Small intestine (tissue), 7 donors: ENCODE measurements at regions not wholly inside any gene's neighbourhood (a gene's known extent, or its start where the extent isn't known, plus 50 kb on each side); places are given as distances from the start of the nearest gene placed in this dataset.
"Not testable (repeated sequence)": the region's sequence is repeated elsewhere in the genome, so short reads cannot be mapped to it uniquely, and the experiment has no call there.

Source experiments
- DNase-seq, 2 donors: peaks; one replicate each; pipeline versions ENCODE4 v3.0.0 to v3.0.0-alpha.2; 2013
- FAIRE-seq: peaks from 2 replicates; lab custom pipeline; 2012; peaks lifted over from hg19 to GRCh38; lab: Jason Lieb, UNC
- H3K27ac ChIP-seq, 3 donors: one replicate each; pipeline ENCODE4 v1.5.1; 2013; ENCODE audit warnings: low read length in 2 of 3, mild to moderate bottlenecking in 2 of 3, control low read depth in 1 of 3, inconsistent platforms in 1 of 3, low read depth in 1 of 3, moderate library complexity in 1 of 3
- H3K27me3 ChIP-seq, 3 donors: one replicate each; pipeline ENCODE4 v1.6.1; 2013; ENCODE audit warnings: low read length in 3 of 3, inconsistent platforms in 1 of 3; ENCODE audit not compliant: control insufficient read depth in 3 of 3, insufficient read depth in 3 of 3
- H3K36me3 ChIP-seq, 3 donors: one replicate each; pipeline ENCODE4 v1.6.1; 2013; ENCODE audit warnings: low read length in 3 of 3, inconsistent platforms in 1 of 3, low read depth in 1 of 3, mild to moderate bottlenecking in 1 of 3, moderate library complexity in 1 of 3; ENCODE audit not compliant: control insufficient read depth in 3 of 3, insufficient read depth in 2 of 3
- H3K4me1 ChIP-seq, 3 donors: one replicate each; pipeline ENCODE4 v1.6.1; 2013; ENCODE audit warnings: low read length in 2 of 3, inconsistent platforms in 1 of 3, low read depth in 1 of 3, mild to moderate bottlenecking in 1 of 3, moderate library complexity in 1 of 3; ENCODE audit not compliant: control insufficient read depth in 3 of 3, insufficient read depth in 2 of 3
- H3K4me3 ChIP-seq, 3 donors: one replicate each; pipeline ENCODE4 v1.5.1; 2013; ENCODE audit warnings: low read length in 3 of 3, control low read depth in 1 of 3, inconsistent platforms in 1 of 3, low read depth in 1 of 3, mild to moderate bottlenecking in 1 of 3, moderate library complexity in 1 of 3
- H3K9me3 ChIP-seq, 2 donors: one replicate each; pipeline ENCODE4 v1.6.1; 2013; ENCODE audit warnings: low read depth in 1 of 2, low read length in 1 of 2; ENCODE audit not compliant: control insufficient read depth in 2 of 2, insufficient read depth in 1 of 2
- WGBS, 3 donors: extraction: QIAGEN DNeasy Blood & Tissue Kit; methylation state at CpG; one replicate each; pipeline ENCODE4 v1.1.7; 2013; 5-methylcytosine and 5-hydroxymethylcytosine counted together
- donor health status: healthy with polysubstance abuse.
- donor health status: control.
- donor health status: control.
- donor health status: Bipolar disorder and iron deficiency.
- donor health status: healthy.

- not testable (repeated sequence) for H3K9me3 ChIP-seq, DNase-seq, H3K4me3 ChIP-seq, H3K4me1 ChIP-seq, FAIRE-seq, H3K27ac ChIP-seq, H3K36me3 ChIP-seq, H3K27me3 ChIP-seq
- WGBS, 3 donors = 83 to 93% (median 91%) methylated on average over 1 of the region's 1 CpG
These were observed 560.8 kb downstream of the PTPRU start for GRCh38 chr1:29797125-29797524.

GRCh38 chr1:29795965-29796364, 559.6 kb downstream of the PTPRU start:
- not testable (repeated sequence) for H3K4me3 ChIP-seq, H3K27ac ChIP-seq, H3K9me3 ChIP-seq, H3K36me3 ChIP-seq, DNase-seq, FAIRE-seq, H3K27me3 ChIP-seq, H3K4me1 ChIP-seq
- WGBS, 3 donors = 82 to 92% (median 91%) methylated on average over 2 of the region's 2 CpGs

GRCh38 chr1:29793653-29794348, 557.5 kb downstream of the PTPRU start:
- H3K4me1 ChIP-seq = no peaks in the 10 kb centered on the region
- H3K36me3 ChIP-seq = no peaks in the 10 kb centered on the region
- no peak for DNase-seq
- H3K9me3 ChIP-seq = peaks cover 0 to 6% of the 10 kb centered on the region in 2 donors
- 71 to 77% (median 73%) methylated on average over 8 of the region's 8 CpGs for WGBS, 3 donors
- no peak overlapping the region for H3K27ac ChIP-seq
- H3K27me3 ChIP-seq = peaks cover 0 to 2% (median 0%) of the 10 kb centered on the region in 3 donors
- FAIRE-seq = no peak
- no peak overlapping the region for H3K4me3 ChIP-seq

- peaks cover 0 to 2% (median 0%) of the 10 kb centered on the region in 3 donors for H3K27me3 ChIP-seq
- no peak overlapping the region for H3K4me3 ChIP-seq
- 4 to 9% (median 5%) methylated on average over 8 of the region's 8 CpGs for WGBS, 3 donors
- peaks cover 0 to 6% of the 10 kb centered on the region in 2 donors for H3K9me3 ChIP-seq
- DNase-seq (peak; percentile 61 to 90), FAIRE-seq (no peak)
- H3K27ac ChIP-seq = no peak overlapping the region
- no peaks in the 10 kb centered on the region for H3K4me1 ChIP-seq
- H3K36me3 ChIP-seq = no peaks in the 10 kb centered on the region
These were observed 556.8 kb downstream of the PTPRU start for GRCh38 chr1:29793101-29793546.

GRCh38 chr1:29789910-29790247, 553.6 kb downstream of the PTPRU start:
- H3K4me3 ChIP-seq = no peak overlapping the region
- no peak overlapping the region for H3K27ac ChIP-seq
- WGBS, 3 donors = 53 to 77% (median 61%) methylated on average over 6 of the region's 6 CpGs
- no peaks in the 10 kb centered on the region for H3K36me3 ChIP-seq
- FAIRE-seq = no peak
- DNase-seq = no peak
- peaks cover 0 to 2% (median 0%) of the 10 kb centered on the region in 3 donors for H3K27me3 ChIP-seq
- no peaks in the 10 kb centered on the region for H3K4me1 ChIP-seq
- no peaks in the 10 kb centered on the region for H3K9me3 ChIP-seq

- DNase-seq (no peak), FAIRE-seq (no peak)
- no peaks in the 10 kb centered on the region for H3K9me3 ChIP-seq
- H3K27me3 ChIP-seq = peaks cover 0 to 2% (median 0%) of the 10 kb centered on the region in 3 donors
- H3K27ac ChIP-seq = no peak overlapping the region
- 48 to 63% (median 50%) methylated on average over 10 of the region's 10 CpGs for WGBS, 3 donors
- H3K4me1 ChIP-seq = no peaks in the 10 kb centered on the region
- no peak overlapping the region for H3K4me3 ChIP-seq
- H3K36me3 ChIP-seq = no peaks in the 10 kb centered on the region
These were observed 553.0 kb downstream of the PTPRU start for GRCh38 chr1:29789221-29789909.

GRCh38 chr1:29786791-29787732, 550.7 kb downstream of the PTPRU start:
- Histone ChIP-seq H3K4me3 (no peak overlapping the region), H3K36me3 (no peaks in the 10 kb centered on the region), H3K27me3 (peaks cover 0 to 2% (median 0%) of the 10 kb centered on the region in 3 donors), H3K27ac (no peak overlapping the region), H3K4me1 (no peaks in the 10 kb centered on the region), H3K9me3 (no peaks in the 10 kb centered on the region)
- WGBS, 3 donors = 65 to 73% (median 65%) methylated on average over 13 of the region's 13 CpGs
- no peak for FAIRE-seq
- DNase-seq = peak in 1 of 2 donors; percentile 50

GRCh38 chr1:29786195-29786594, 549.9 kb downstream of the PTPRU start:
- H3K4me3 ChIP-seq = no peak overlapping the region
- H3K36me3 ChIP-seq = no peaks in the 10 kb centered on the region
- no peak overlapping the region for H3K27ac ChIP-seq
- no peaks in the 10 kb centered on the region for H3K9me3 ChIP-seq
- peaks cover 0 to 2% (median 0%) of the 10 kb centered on the region in 3 donors for H3K27me3 ChIP-seq
- FAIRE-seq (no peak), DNase-seq (no peak)
- H3K4me1 ChIP-seq = no peaks in the 10 kb centered on the region
- WGBS, 3 donors = 55 to 78% (median 55%) methylated on average over 4 of the region's 4 CpGs
